IPS-18c (cell line): ENCODE measurements at regions not wholly inside any gene's neighbourhood (a gene's known extent, or its start where the extent isn't known, plus 50 kb on each side); places are given as distances from the start of the nearest gene placed in this dataset.
A peak's percentile ranks its signal among the peaks of the same experiment; 100 is the strongest.

Experiments
- H3K4me3 ChIP-seq: 2 replicates; pipeline ENCODE4 v1.7.0; 2013; ENCODE audit warnings: low read depth, mild to moderate bottlenecking, low read length, moderate library complexity; ENCODE audit not compliant: insufficient read depth
- H3K9me3 ChIP-seq: one replicate; pipeline ENCODE4 v1.6.1; 2013; ENCODE audit warnings: mild to moderate bottlenecking, low read length, moderate library complexity; ENCODE audit not compliant: control insufficient read depth, insufficient read depth

DNA sequence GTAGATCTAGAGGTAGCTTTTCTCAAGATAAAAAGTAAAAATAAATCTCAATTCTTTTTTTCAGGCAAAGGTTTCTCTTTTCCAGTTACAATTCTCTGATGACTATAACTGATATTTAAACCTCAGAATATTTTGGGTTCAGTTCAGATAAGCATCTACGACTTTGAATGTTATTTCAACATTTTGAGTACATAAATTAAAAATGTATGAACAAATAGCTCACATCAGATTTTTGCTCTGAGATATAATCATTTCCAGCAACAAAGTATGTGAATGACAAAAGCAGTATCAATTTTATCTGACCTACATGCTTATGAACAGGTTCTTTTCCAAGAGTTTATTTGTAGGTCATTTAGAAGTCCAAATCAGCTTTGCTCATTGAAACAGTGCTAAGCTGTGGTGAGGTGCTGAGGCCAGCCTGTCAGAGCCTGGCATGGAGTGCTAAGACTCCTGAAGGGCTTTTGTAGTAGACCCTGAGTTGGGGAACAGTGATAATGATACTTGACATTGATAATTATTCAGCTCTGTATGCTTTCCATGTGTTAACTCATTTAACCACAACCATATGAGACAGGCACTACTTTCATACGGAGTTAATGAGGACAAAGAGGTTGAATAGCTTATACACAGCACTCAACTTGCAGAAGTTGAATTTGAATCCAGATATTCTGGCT lies 205.0 kb upstream of the DCN start:
- no peaks in the 10 kb centered on the region for H3K9me3 ChIP-seq
- H3K4me3 ChIP-seq: no peak overlapping the region

DNA sequence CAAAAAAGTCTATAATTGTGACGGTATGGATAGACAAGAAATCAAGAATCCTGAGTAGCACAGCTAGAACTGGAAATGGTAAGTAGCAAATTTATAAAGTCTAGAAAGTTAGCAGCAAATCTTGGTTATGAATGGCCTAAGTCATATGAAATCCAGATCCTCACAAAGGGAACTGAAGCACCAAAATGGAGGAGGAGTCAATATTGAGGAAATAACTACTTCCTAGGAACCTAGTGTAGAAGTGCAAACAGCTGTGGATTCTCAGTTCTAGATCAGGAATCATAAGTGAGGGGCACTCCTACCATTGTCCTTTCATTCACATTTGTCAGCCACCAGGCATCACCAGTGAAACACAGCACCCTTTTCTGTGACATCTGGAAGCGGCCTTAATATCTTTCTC lies 202.2 kb upstream of the DCN start:
- Histone ChIP-seq H3K4me3 (no peak overlapping the region), H3K9me3 (no peaks in the 10 kb centered on the region)

DNA sequence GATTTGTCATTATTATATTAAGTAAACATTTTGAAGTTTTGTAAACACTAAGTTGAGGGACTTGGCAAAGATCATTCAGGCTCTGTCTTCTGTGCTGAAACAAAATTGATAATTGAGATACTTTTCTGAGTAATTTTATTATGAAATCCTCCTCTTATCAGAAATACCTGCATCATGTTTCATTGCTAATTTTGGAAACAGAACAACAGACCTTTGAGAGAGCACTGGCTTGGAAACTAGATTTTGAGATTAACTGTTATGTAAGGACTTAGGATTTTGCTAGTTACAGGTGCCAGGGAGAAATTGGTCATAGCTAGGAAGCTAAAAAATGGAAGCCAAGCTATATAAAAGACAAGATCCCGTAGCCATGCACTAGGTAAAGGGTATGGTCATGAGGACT lies 201.7 kb upstream of the DCN start:
- no peak overlapping the region for H3K4me3 ChIP-seq
- no peaks in the 10 kb centered on the region for H3K9me3 ChIP-seq

DNA sequence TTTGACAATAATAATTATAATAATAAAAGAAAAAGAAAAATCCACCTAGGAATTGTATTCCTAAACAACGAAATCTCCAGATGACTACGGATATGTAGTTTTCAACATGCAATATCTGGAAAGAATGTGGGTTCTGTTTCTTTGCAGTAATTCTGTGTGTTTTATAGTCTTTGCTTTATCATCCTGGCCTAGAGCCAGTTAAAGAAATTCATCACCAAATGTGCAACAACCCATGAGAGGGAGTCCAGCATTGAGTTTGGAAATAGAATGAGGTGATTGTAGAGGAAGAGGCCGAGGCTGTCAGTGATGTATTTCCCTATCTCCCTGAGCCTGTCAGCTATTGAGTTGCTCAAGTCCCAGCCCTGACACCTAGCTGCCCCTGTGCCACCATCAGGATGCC lies 200.5 kb upstream of the DCN start:
- Histone ChIP-seq H3K4me3 (no peak overlapping the region), H3K9me3 (no peaks in the 10 kb centered on the region)

DNA sequence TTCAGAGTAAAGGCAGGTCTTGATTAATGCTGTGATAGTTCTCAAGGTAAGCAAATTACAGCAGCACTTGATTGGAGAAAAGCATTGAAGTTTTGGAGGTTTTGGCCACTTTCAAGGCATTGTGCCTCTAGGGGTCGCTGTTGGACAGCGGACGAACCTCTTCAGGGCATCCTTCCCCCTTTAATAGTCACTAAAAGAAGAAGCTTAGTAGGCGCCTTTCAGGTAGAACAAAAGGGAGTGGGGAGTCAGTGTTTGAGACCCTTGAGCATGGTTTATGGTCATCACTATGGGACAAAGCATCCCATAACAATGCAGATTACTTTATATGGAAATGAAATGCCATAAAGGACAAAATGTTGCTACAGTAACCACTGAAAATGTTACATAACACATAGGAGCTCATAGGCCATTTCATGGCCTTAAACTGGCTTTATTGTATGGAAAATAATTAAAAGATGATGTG lies 199.5 kb upstream of the DCN start:
- peak overlapping the region; percentile 46; the same call in 1 of the 2 replicates for H3K4me3 ChIP-seq

DNA sequence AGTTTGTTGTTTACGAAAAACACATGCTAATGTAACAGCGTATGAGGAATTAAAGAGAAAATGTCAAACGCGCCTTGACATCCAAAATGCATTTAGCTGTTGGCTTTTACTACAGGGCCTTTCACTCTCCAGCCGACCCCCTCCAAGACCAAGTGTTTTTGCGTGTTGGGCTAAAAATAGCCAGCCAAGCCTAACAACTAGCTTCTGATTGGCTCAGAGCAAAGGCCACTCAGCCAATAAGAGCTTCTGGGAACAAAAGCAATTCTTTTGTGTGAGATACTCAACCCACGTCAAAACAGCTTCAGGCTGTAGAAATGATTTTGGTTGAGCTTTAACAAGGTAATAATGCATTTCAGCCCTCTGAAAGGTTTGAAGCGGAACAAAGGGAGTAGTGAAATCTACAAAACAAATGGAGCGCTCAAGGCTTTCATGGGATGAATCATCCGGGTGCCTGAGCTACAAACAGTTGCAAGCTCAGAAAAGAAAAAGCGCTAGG lies 198.7 kb upstream of the DCN start:
- H3K9me3 ChIP-seq: no peaks in the 10 kb centered on the region
- H3K4me3 ChIP-seq: peak overlapping the region; percentile 46

More for the DNA sequence above, 199.5 kb upstream of the DCN start:
- no peaks in the 10 kb centered on the region for H3K9me3 ChIP-seq

DNA sequence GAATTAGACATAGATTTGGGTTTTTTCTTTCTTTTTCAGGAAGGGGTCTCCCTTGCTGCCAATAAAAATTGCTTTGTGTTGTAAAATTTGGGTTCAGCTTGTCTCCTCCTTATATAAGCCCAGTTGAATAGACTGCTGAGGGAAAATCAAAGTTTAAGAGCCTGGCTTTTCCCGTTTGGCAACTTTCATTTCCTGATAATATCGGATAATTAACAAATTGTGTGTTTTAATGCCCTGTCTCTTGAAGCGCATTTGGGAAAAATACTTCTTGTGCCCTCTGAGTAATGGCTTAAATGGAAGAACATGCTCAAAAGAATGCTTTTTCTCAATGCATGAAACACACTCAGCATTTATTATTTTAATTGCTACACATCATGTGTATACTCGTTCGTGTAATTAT lies 198.0 kb upstream of the DCN start:
- Histone ChIP-seq H3K9me3 (no peaks in the 10 kb centered on the region), H3K4me3 (no peak overlapping the region)

DNA sequence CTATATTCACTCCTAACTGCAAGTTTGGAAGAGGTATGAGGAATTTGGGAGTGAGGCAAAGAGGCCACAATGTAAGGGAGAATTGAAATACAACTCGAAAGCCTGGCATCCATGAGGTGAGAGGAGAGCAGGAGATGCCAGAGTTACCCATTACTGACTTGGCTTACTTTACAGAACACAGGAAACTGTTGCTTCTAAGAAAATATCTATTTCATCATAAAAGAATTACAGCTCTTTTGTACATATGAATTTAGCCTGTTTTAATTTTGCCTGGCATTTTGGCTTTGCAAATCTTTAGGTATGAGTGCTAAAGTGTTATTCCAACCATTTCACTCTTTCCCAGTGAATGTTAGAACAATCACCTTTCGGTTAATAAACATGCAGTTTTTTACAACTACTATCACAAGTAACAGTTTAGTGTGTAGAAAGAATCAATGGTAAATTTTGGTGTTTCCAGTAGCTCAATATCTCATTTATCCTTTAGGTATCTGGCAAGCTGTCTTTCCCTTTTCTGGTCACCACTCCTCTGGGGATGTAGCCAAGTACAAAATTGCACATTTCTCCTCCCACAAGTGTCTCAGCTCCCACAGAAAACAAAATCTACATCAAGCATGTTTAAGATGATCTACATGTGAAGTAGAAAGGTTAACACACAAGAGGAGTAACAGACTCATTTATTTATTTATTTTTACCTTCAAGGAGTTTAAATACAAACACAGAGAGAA lies 196.6 kb upstream of the DCN start:
- H3K4me3 ChIP-seq: no peak overlapping the region
- no peaks in the 10 kb centered on the region for H3K9me3 ChIP-seq

DNA sequence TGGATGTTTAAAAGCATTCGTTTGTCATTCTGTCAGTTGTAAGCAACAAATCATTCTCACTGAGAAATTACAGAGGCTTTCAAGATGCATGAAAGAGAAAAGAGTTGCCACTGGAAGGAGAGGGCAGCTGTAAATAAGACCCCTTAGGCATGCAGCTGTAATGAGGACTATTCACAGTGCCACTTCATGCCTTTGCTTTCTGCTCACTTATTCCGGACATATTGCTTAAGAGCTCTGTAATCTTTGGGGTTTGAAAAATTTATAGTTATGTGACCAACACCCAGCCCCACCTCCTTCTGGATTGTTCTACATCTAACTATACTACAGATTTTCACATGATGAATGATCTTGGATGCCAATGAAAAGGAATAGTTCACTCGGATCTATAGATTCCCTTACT lies 194.8 kb upstream of the DCN start:
- Histone ChIP-seq H3K4me3 (no peak overlapping the region), H3K9me3 (no peaks in the 10 kb centered on the region)

DNA sequence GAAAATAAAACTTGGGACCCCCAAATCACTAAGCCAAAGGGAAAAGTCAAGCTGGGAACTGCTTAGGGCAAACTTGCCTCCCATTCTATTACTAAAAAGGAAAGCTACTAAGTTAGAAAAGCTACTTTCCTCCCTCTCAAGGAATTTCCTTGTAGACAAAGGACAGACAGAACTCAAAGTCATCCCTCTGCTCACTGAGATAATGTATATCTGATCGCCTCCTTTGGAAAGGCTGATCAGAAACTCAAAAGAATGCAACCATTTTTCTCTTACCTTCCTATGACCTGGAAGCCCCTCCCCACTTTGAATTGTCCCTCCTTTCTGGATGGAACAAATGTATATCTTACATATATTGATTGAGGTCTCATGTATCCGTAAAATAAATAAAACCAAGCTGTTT lies 190.5 kb upstream of the DCN start:
- H3K9me3 ChIP-seq: no peaks in the 10 kb centered on the region
- H3K4me3 ChIP-seq: no peak overlapping the region

DNA sequence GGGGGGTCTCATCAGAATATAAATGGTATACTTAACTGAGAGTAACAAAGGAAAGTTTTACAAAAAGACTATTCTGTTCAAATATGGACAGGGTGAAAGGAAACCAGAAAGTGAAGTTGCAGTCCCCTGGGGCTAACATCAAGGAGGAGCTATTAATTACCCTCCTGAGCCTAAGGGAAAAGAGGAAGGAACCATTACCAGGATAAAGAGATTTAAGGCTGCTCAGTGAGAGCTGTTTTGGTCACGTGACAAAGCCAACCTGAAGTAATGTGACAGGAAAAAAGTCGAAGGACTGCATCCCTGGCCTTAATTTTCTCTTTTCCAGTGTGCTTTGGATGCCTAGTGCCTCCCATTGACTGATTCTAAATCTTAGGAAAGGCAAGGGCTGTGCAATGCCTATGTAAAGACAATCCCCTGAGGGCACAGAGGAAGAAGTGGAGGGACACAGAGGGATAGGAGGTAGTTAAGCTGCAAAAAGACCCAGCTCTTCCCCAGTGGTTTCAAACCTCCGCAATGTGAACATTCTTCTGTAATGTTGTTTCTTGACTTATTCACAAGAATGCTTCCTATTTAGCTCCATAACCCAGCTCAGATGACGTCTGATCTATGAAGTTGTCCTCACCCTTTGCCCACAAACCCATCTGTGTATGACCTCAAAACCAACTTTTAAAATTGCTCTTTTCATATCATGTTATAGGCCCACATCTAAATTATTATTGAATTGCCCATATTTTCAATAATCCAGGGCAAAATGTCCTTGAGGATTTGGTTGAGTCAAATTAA lies 187.7 kb upstream of the DCN start:
- H3K4me3 ChIP-seq: no peak overlapping the region

DNA sequence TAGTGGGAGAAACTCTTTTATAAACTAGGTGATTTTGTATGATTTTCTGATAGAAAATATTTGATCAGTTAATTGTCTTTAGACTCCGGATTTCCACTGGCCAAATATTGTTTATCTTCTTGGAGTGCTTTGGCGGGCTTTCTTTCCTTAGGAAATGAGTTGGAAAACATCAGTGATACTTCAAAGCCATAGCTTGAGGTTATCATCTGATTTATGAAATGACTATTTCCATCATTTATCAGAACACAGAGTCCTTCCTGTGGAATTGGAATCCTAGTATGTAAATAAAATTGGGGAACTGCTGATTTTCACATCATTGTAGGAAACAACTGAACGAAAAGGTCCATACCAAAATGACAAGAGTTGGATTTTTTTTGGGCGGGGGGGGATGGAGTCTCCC lies 186.0 kb upstream of the DCN start:
- Histone ChIP-seq H3K4me3 (no peak overlapping the region), H3K9me3 (no peaks in the 10 kb centered on the region)

More for the DNA sequence above, 187.7 kb upstream of the DCN start:
- no peaks in the 10 kb centered on the region for H3K9me3 ChIP-seq

DNA sequence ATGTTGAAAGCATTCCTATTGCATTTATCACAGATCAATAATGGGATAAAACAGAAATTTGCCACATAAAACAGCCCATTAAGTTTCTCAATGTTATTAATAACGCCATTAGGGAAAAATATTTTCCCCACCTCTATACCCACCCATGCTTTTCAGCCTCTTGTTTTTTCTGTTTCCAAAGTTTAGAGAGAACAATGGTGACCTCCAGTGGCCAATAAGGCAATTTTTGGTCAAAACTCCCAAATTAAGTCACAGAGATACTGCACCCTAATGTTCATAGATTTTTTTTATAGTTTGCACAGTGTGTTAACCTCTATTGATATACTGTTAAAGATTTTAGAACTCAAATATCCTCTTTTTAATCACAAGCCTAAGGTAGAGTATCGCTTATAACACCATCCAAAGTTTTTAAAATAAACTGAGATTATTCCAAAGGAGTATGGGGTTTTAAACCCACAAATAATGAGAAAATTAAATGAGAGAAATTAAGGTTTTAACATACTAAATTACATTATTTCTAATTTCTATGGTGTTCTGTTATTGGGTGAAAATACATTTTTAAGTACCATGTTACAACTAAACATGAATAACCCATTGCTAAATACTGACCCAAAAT lies 184.7 kb upstream of the DCN start:
- H3K9me3 ChIP-seq: no peaks in the 10 kb centered on the region
- no peak overlapping the region for H3K4me3 ChIP-seq

DNA sequence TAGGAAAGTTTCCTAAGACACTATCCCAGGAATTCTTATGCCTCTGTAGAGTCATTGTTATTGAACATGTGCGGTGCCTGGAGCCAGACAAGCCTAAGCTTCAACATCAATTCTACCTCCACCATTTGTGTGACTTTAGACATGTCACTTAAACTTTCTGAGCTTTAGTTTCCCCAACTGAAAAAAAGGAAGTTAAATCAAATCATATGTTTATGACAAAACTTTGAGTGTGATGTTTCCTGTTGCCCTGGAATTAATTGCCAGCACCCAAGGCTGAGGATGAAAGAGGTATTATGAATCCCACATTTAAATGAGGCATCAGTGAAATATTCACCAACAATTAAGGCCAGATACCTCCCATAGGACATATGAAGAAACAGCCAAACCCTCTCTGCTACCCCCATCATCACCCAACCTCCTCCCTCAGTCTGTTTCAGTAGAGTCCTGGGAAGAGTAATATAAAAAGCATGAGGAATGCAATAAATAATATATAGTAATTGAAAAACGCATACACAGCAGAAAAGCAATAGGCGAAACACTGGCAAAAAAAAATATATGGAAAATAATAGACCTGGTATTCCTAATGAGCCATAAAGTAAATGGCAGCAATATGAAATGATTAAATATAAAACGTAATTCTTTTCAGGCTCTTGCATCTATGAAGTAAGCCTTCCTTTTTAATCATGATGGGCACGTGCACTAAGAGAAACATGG lies 182.0 kb upstream of the DCN start:
- Histone ChIP-seq H3K9me3 (no peaks in the 10 kb centered on the region), H3K4me3 (no peak overlapping the region)

DNA sequence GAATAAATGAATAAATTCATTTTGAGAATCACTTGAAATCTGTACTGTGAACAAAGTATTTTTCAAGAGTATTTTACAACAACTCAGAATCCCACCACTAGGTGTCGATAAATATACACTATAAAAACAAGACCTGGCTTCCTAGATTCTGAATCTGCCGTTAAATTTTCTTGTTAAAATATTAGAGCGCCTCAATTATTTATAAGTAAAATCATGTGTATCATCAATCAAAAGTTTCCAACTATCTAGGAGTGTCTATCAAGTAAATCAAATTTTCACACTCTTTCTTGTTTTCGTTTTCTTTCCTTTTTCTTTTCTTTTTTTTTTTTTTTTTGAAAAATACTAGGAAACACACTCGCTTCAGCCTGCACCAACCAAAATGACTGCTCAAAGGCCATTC lies 179.2 kb upstream of the DCN start:
- Histone ChIP-seq H3K9me3 (no peaks in the 10 kb centered on the region), H3K4me3 (no peak overlapping the region)

DNA sequence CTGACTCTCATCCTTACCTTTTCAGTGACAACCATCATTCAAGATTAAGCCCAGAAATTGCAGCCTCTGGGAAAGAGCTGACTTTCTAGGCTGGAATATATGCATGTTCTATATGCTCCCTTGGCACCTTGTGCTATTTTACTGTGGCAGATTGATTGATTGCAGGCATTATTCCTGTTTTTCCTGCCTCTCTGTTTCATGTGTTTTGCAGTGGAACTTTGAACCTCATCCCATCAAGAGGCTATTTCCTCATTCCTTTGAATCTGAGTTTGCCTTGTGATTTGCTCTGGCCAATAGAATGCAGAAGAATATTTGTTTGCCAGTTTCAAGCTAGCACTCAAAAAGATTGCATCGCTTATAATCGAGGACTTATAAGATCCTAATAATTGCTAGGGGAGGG lies 174.8 kb upstream of the DCN start:
- Histone ChIP-seq H3K4me3 (no peak overlapping the region), H3K9me3 (peaks cover 2% of the 10 kb centered on the region)

DNA sequence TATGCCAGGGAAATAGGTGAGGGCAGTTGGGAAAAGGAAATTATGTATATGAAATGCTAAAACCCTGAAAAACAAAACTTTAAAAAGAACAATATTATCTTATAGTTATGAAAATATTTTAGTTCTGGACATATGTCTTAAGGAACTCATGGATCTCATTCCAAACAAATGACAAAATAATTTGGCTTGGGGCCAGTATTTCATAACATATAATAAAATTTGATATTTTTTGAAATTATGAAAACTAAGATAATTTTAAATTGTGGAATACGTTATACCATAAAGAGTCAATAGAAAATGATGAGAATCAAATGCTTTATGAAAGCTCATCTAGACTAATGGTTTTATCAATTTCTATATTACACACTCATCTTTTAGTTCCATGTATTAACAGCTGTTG lies 173.8 kb upstream of the DCN start:
- no peak overlapping the region for H3K4me3 ChIP-seq
- peaks cover 6% of the 10 kb centered on the region for H3K9me3 ChIP-seq
